ENCODE measurements at regions not wholly inside any gene's neighbourhood (a gene's known extent, or its start where the extent isn't known, plus 50 kb on each side); places are given as distances from the start of the nearest gene placed in this dataset.
A peak's percentile ranks its signal among the peaks of the same experiment; 100 is the strongest.

GRCh38 chr9:19938990-19939733 lies 150.3 kb upstream of the SLC24A2 start:
- H3K36me3 Mint-ChIP-seq (ENCODE audit: low read depth), result no peaks in the 10 kb centered on the region
- no peak for TF ChIP-seq CTCF (conservative IDR thresholded peaks at IDR 0.05)

GRCh38 chr9:19937121-19937520 lies 148.3 kb upstream of the SLC24A2 start:
- Mint-ChIP-seq H3K27me3 (ENCODE audit: low read depth) (peaks cover 4% of the 10 kb centered on the region), H3K27ac (ENCODE audit: unreplicated experiment) (no peak overlapping the region), H3K4me3 (no peak overlapping the region), H3K36me3 (ENCODE audit: low read depth) (no peaks in the 10 kb centered on the region), H3K4me1 (peaks cover 38% of the 10 kb centered on the region), H3K9me3 (no peaks in the 10 kb centered on the region)
- DNase-seq (ENCODE audit: low read depth, low spot score), result no peak
- TF ChIP-seq CTCF (conservative IDR thresholded peaks at IDR 0.05), result no peak

More at GRCh38 chr9:19938990-19939733, 150.3 kb upstream of the SLC24A2 start:
- DNase-seq (ENCODE audit: low read depth, low spot score), result no peak
- Mint-ChIP-seq H3K27me3 (ENCODE audit: low read depth) (peaks cover 4% of the 10 kb centered on the region), H3K27ac (ENCODE audit: unreplicated experiment) (no peak overlapping the region), H3K4me3 (no peak overlapping the region), H3K4me1 (peaks cover 38% of the 10 kb centered on the region), H3K9me3 (no peaks in the 10 kb centered on the region)

GRCh38 chr9:19936598-19936997 lies 147.8 kb upstream of the SLC24A2 start:
- no peak for DNase-seq (ENCODE audit: low read depth, low spot score)
- Mint-ChIP-seq H3K36me3 (ENCODE audit: low read depth) (no peaks in the 10 kb centered on the region), H3K4me1 (peaks cover 34% of the 10 kb centered on the region), H3K9me3 (no peaks in the 10 kb centered on the region), H3K27ac (ENCODE audit: unreplicated experiment) (no peak overlapping the region), H3K27me3 (ENCODE audit: low read depth) (peaks cover 4% of the 10 kb centered on the region), H3K4me3 (no peak overlapping the region)
- no peak for TF ChIP-seq CTCF (conservative IDR thresholded peaks at IDR 0.05)

GRCh38 chr9:19935422-19935821 lies 146.6 kb upstream of the SLC24A2 start:
- H3K4me1 Mint-ChIP-seq, result peaks cover 24% of the 10 kb centered on the region
- H3K27ac Mint-ChIP-seq (ENCODE audit: unreplicated experiment), result no peak overlapping the region
- H3K27me3 Mint-ChIP-seq (ENCODE audit: low read depth), result peaks cover 4% of the 10 kb centered on the region
- H3K36me3 Mint-ChIP-seq (ENCODE audit: low read depth), result no peaks in the 10 kb centered on the region
- no peak overlapping the region for H3K4me3 Mint-ChIP-seq
- no peak for TF ChIP-seq CTCF (conservative IDR thresholded peaks at IDR 0.05)
- H3K9me3 Mint-ChIP-seq, result no peaks in the 10 kb centered on the region
- no peak for DNase-seq (ENCODE audit: low read depth, low spot score)

GRCh38 chr9:19934301-19934871 lies 145.5 kb upstream of the SLC24A2 start:
- Mint-ChIP-seq H3K4me3 (peak overlapping the region; percentile 66), H3K36me3 (ENCODE audit: low read depth) (no peaks in the 10 kb centered on the region), H3K9me3 (no peaks in the 10 kb centered on the region), H3K4me1 (peaks cover 16% of the 10 kb centered on the region), H3K27me3 (ENCODE audit: low read depth) (peaks cover 4% of the 10 kb centered on the region), H3K27ac (ENCODE audit: unreplicated experiment) (peak overlapping the region; percentile 75)
- no peak for DNase-seq (ENCODE audit: low read depth, low spot score)
- peak; percentile 11 for TF ChIP-seq CTCF (conservative IDR thresholded peaks at IDR 0.05)
